ENCODE measurements at regions not wholly inside any gene's neighbourhood (a gene's known extent, or its start where the extent isn't known, plus 50 kb on each side); places are given as distances from the start of the nearest gene placed in this dataset.
A peak's percentile ranks its signal among the peaks of the same experiment; 100 is the strongest.
"Not testable (repeated sequence)": the region's sequence is repeated elsewhere in the genome, so short reads cannot be mapped to it uniquely, and the experiment has no call there.

DNA sequence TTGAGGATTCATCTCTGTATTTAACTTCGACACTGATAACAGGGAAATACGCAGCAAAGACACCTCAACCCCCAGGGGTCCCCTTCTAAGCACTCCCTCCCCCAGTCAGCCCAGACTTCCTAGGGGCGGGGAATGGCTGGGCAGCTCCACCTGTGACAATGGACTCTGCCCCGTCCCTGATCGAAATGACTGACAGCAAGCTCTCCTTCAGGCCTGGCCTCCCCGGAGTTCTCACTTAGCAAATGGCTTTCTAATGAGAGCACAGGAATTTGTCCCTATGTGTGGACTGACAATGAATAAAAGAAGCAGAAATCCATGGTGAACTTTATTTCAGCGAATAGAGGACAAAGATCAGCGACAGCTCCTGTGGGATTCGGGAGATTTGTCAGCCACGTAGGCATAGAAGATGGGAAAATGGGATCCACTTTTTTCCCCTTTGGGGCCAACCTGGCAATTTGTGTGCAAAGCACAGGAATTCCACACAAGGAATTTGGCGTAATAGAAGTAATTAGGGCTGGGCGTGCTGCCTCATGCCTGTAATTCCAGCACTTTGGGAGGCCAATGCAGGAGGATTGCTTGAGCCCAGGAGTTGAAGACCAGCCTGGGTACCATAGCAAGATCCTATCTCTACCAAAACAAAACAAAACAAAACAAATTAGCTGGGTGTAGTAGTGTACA is 63.8 kb downstream of the TNFAIP2 start:
- Histone ChIP-seq H3K27ac (ENCODE audit: low read length) (no peak overlapping the region), H3K9ac (ENCODE audit: low read depth, low read length) (no peak overlapping the region), H3K36me3 (ENCODE audit: insufficient read depth, low read depth, low read length) (no peaks in the 10 kb centered on the region), H3K4me3 (ENCODE audit: low read length) (no peak overlapping the region), H3K4me1 (ENCODE audit: insufficient read depth, low read length) (peaks cover 11% of the 10 kb centered on the region), H3K27me3 (ENCODE audit: insufficient read depth, low read length) (peaks cover 40% of the 10 kb centered on the region), H3K9me3 (ENCODE audit: insufficient read depth, low read depth, low read length) (no peaks in the 10 kb centered on the region)

DNA sequence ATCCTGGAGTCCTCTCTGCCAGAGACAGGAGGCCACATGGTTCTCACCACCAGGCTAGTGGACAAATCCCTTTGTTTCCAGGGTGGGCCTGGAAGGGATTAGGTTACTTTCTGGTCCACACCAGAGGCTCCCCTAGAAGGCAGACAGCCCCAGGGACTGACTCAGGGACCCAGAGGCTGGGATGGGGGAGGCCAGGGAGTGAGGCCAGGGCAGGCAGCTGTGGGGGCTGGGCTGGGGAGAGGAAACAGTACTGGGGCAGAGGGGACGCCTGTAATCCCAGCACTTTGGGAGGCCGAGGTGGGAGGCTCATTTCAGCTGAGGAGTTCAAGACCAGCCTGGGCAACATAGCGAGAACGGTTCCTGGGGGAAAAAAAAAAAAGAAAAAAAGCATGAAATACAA is 64.7 kb downstream of the TNFAIP2 start:
- Histone ChIP-seq H3K9ac (ENCODE audit: low read depth, low read length) (no peak overlapping the region), H3K36me3 (ENCODE audit: insufficient read depth, low read depth, low read length) (no peaks in the 10 kb centered on the region), H3K27me3 (ENCODE audit: insufficient read depth, low read length) (peaks cover 40% of the 10 kb centered on the region), H3K27ac (ENCODE audit: low read length) (no peak overlapping the region), H3K4me1 (ENCODE audit: insufficient read depth, low read length) (peaks cover 11% of the 10 kb centered on the region), H3K9me3 (ENCODE audit: insufficient read depth, low read depth, low read length) (no peaks in the 10 kb centered on the region), H3K4me3 (ENCODE audit: low read length) (no peak overlapping the region)

DNA sequence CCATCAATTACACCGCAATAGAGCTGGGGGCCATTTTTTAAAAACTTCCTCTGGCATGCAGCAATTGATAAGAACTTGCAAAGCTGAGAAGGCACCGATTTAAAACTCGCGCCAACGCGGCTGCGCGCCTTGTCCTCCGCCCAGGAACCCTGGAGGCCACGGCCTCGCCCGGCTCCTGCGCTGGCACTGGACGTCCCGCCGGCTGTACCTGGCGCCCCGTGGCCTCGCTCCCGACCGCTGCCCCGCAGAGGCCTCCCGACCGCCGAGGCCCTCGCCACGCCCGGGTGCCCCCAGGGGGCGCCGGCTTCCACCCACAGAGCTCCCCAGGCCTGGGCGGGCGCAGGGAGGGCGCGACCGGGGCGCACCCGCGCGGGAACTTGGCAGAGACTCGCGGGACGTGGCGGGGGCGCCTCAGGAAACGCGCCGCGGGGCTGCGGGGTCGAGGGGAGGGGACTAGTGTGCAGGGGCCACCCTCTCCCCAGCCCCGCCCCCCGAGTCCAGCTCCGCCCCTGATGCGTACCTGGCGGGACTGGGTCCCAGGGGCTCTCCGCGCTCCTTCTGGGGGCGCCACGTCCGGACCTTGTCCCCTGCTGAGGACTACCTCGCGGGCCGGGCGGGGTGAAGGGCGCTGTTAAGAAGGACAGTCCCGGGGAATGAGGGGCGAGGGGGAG is 65.7 kb downstream of the TNFAIP2 start:
- H3K36me3 ChIP-seq (ENCODE audit: insufficient read depth, low read depth, low read length), result no peaks in the 10 kb centered on the region
- H3K9ac ChIP-seq (ENCODE audit: low read depth, low read length), result no peak overlapping the region
- H3K27me3 ChIP-seq (ENCODE audit: insufficient read depth, low read length), result peaks cover 40% of the 10 kb centered on the region
- H3K4me3 ChIP-seq (ENCODE audit: low read length), result peak overlapping the region; percentile 25; the same call in 1 of the 2 replicates
- no peaks in the 10 kb centered on the region for H3K9me3 ChIP-seq (ENCODE audit: insufficient read depth, low read depth, low read length)
- H3K27ac ChIP-seq (ENCODE audit: low read length), result no peak overlapping the region
- peaks cover 11% of the 10 kb centered on the region for H3K4me1 ChIP-seq (ENCODE audit: insufficient read depth, low read length)

DNA sequence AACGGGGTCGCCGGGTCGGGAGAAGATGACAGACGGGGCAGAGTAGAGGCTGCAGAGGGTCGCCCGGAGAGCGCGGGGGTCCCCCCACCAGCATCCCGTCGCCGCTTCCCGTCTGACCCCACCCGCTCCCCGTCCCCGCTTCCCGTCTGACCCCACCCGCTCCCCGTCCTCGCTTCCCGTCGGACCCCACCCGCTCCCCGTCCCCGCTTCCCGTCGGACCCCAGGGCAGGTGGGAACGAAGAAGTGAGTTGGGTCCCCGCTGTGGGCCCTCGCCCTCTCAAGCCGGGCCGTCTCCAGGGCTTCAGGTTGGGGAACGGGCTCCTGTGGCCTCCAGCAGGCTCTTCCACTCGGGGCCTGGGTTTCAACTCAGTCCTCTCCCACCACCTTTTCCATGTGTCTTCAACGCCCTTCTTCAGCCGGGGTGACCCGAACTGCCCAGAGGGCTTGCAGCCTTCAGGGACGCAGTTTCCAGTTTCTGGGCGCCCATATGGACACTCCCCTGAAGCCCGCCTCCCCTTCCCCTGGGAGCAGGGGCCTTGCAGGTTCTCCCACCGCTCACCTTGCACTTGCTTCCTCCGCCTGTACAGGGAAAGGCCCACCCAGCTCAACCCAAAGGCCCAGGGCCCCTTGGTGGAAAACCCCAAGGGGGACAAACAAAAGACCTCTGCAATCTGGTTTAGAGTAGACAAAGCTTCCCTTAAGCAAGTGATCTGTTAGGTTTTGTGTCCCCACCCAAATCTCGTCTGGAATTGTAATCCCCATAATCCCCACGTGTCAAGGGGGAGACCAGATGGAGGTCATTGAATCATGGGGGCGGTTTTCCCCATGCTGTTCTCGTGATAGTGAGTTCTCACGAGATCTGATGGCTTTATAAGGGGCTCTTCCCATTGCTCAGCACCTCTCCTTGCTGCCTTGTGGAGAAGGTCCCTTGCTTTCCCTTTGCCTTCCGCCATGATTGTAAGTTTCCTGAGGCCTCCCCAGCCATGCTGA is 66.5 kb downstream of the TNFAIP2 start:
- H3K36me3 ChIP-seq (ENCODE audit: insufficient read depth, low read depth, low read length), result no peaks in the 10 kb centered on the region
- no peak overlapping the region for H3K9ac ChIP-seq (ENCODE audit: low read depth, low read length)
- H3K27me3 ChIP-seq (ENCODE audit: insufficient read depth, low read length), result peaks cover 40% of the 10 kb centered on the region
- H3K27ac ChIP-seq (ENCODE audit: low read length), result no peak overlapping the region
- peak overlapping the region; percentile 25; the same call in 1 of the 2 replicates for H3K4me3 ChIP-seq (ENCODE audit: low read length)
- H3K4me1 ChIP-seq (ENCODE audit: insufficient read depth, low read length), result peaks cover 11% of the 10 kb centered on the region
- H3K9me3 ChIP-seq (ENCODE audit: insufficient read depth, low read depth, low read length), result no peaks in the 10 kb centered on the region

DNA sequence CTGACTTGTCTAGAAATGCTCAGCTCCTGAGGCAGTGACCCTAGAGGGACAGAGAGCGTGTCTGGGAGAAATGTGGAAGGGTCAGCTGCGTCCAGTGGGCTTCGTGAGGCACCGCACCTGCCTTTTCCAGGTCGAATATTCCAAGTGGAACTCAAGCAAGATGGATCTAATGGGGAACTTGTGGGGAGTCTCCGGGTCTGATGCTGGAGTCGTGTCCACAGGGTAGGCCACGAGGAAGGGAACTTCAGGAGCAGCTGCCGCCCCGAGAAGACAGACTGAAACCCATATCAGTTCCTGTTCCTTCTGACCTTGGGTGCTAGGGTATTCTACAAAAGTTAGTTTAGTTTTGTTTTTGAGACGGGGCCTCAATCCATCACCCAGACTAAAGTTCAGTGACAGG is 67.5 kb downstream of the TNFAIP2 start:
- no peaks in the 10 kb centered on the region for H3K9me3 ChIP-seq (ENCODE audit: insufficient read depth, low read depth, low read length)
- no peak overlapping the region for H3K27ac ChIP-seq (ENCODE audit: low read length)
- no peak overlapping the region for H3K4me3 ChIP-seq (ENCODE audit: low read length)
- H3K9ac ChIP-seq (ENCODE audit: low read depth, low read length), result no peak overlapping the region
- peaks cover 11% of the 10 kb centered on the region for H3K4me1 ChIP-seq (ENCODE audit: insufficient read depth, low read length)
- no peaks in the 10 kb centered on the region for H3K36me3 ChIP-seq (ENCODE audit: insufficient read depth, low read depth, low read length)
- peaks cover 40% of the 10 kb centered on the region for H3K27me3 ChIP-seq (ENCODE audit: insufficient read depth, low read length)

DNA sequence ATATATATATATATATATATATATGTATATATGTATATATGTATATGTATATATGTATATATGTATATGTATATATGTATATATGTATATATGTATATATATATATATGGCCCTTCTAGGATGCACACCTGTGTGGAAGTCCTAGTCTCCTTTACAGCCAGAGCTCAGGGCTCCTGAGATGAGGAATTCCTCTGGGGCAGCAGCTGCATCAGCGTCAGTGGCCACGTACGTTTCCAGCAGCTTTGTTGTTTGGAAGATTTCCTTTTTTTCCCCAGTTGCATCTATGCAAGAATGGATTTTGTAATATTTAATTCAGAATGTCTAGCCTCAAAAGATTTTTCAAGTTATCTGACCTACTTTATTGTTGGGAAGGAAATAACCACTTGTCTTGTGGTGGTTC is 68.6 kb downstream of the TNFAIP2 start:
- Histone ChIP-seq H3K36me3 (ENCODE audit: insufficient read depth, low read depth, low read length) (no peaks in the 10 kb centered on the region), H3K4me3 (ENCODE audit: low read length) (no peak overlapping the region), H3K9ac (ENCODE audit: low read depth, low read length) (no peak overlapping the region), H3K9me3 (ENCODE audit: insufficient read depth, low read depth, low read length) (no peaks in the 10 kb centered on the region), H3K27ac (ENCODE audit: low read length) (no peak overlapping the region), H3K4me1 (ENCODE audit: insufficient read depth, low read length) (peaks cover 7% of the 10 kb centered on the region), H3K27me3 (ENCODE audit: insufficient read depth, low read length) (peaks cover 35% of the 10 kb centered on the region)

DNA sequence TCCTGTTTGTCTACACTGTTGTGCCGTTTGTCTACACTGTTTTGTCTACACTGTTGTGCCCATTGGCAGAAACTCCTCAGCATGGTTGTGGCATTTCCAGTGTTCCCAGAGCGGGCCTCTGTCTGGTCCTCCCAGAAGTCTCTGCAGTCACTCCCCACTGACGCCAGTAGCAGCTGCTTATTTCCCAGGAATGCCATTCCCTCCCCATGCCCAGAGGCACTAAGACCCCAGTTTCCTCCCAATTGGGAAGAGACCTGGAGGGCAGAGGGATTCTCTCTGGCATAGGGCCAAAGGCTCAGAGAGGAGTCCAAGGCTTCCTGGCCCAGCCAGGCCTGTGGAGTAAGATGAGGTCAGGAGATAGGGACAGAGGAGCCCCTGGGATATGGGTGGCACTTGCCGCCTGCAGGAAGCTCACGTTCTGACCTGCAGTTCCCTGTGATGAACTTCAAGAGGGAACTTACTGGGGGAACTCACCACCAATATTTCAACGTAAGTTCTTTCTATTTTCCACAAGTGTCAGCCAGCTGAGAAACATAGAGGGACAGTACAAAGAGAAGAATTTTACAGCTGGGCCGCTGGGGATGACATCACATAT is 69.1 kb downstream of the TNFAIP2 start:
- no peak overlapping the region for H3K27ac ChIP-seq (ENCODE audit: low read length)
- H3K27me3 ChIP-seq (ENCODE audit: insufficient read depth, low read length), result peaks cover 33% of the 10 kb centered on the region

DNA sequence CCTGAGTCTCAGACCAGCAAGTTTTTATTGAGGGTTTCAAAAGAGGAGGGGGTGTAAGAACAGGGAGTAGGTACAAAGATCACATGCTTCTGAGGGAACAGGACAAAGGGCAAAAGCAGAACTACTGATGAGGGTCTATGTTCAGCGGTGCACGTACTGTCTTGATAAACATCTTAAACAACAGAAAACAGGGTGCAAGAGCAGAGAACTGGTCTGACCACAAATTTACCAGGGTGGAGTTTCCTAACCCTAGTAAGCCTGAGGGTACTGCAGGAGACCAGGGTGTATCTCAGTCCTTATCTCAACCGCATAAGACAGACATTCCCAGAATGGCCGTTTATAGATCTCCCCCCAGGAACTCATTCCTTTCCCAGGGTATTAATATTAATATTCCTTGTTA is 69.6 kb downstream of the TNFAIP2 start:
- peaks cover 28% of the 10 kb centered on the region for H3K27me3 ChIP-seq (ENCODE audit: insufficient read depth, low read length)
- not testable (repeated sequence) for H3K4me3 ChIP-seq (ENCODE audit: low read length); H3K4me1 ChIP-seq (ENCODE audit: insufficient read depth, low read length); H3K9me3 ChIP-seq (ENCODE audit: insufficient read depth, low read depth, low read length); H3K9ac ChIP-seq (ENCODE audit: low read depth, low read length); H3K36me3 ChIP-seq (ENCODE audit: insufficient read depth, low read depth, low read length); H3K27ac ChIP-seq (ENCODE audit: low read length)

More for the DNA sequence above, 69.1 kb downstream of the TNFAIP2 start:
- no peak overlapping the region for H3K9ac ChIP-seq (ENCODE audit: low read depth, low read length)
- no peaks in the 10 kb centered on the region for H3K9me3 ChIP-seq (ENCODE audit: insufficient read depth, low read depth, low read length)
- H3K4me3 ChIP-seq (ENCODE audit: low read length), result no peak overlapping the region
- H3K36me3 ChIP-seq (ENCODE audit: insufficient read depth, low read depth, low read length), result no peaks in the 10 kb centered on the region
- peaks cover 2% of the 10 kb centered on the region; the same call in 1 of the 2 replicates for H3K4me1 ChIP-seq (ENCODE audit: insufficient read depth, low read length)

DNA sequence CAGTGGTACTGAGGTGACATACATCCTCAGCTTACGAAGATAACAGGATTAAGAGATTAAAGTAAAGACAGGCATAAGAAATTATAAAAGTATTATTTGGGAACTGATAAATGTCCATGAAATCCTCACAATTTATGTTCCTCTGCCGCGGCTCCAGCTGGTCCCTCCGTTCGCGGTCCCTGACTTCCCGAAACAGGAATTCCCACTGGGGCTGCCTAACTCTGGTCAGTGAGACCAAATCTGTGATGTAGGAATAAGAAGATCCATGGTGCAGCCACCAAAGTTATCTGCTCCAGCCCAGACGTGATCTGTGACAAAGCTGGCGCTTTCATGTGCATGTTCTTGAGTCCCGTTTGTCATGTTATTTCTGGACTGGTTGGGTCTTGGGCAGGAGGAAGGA is 70.2 kb downstream of the TNFAIP2 start:
- not testable (repeated sequence) for H3K36me3 ChIP-seq (ENCODE audit: insufficient read depth, low read depth, low read length); H3K9me3 ChIP-seq (ENCODE audit: insufficient read depth, low read depth, low read length); H3K9ac ChIP-seq (ENCODE audit: low read depth, low read length); H3K27ac ChIP-seq (ENCODE audit: low read length); H3K4me1 ChIP-seq (ENCODE audit: insufficient read depth, low read length); H3K4me3 ChIP-seq (ENCODE audit: low read length)
- H3K27me3 ChIP-seq (ENCODE audit: insufficient read depth, low read length), result peaks cover 22% of the 10 kb centered on the region

DNA sequence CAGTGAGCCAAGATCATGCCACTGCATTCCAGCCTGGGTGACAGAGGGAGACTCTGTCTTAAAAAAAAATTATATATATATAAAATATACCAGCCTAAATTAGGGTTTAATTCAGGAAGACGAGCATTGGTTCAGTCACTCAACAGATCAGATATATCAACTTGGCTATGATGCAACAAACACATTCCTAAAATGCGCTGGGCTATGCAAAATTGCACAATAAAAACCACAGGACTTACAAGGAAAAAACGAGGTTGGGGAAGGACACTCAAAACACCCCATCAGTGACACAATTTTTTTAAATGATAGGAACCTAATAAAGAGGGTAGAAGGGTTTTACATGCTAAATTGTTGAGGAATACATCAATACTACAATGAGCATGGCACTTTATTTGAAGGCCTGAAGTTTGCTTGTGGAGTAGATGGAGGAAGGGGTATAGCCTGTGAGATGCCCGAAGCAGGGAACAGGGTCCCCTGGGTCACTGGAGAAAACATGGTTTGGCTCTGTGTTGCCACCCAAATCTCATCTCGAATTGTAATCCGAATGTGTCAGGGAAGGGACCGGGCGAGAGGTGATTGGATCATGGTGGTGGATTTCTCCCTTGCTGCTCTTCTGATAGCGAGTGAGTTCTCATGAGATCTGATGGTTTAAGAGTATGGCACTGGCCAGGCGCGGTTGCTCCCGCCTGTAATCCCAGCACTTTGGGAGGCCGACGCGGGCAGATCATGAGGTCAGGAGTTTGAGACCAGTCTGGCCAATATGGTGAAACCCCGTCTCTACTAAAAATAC is 71.2 kb downstream of the TNFAIP2 start:
- Histone ChIP-seq H3K9me3 (ENCODE audit: insufficient read depth, low read depth, low read length) (no peaks in the 10 kb centered on the region), H3K27ac (ENCODE audit: low read length) (no peak overlapping the region), H3K36me3 (ENCODE audit: insufficient read depth, low read depth, low read length) (no peaks in the 10 kb centered on the region), H3K4me1 (ENCODE audit: insufficient read depth, low read length) (no peaks in the 10 kb centered on the region), H3K4me3 (ENCODE audit: low read length) (no peak overlapping the region), H3K27me3 (ENCODE audit: insufficient read depth, low read length) (peaks cover 14% of the 10 kb centered on the region), H3K9ac (ENCODE audit: low read depth, low read length) (no peak overlapping the region)

Measured in iPS-20b (cell line).